ENCODE measurements at regions not wholly inside any gene's neighbourhood (a gene's known extent, or its start where the extent isn't known, plus 50 kb on each side); places are given as distances from the start of the nearest gene placed in this dataset.

DNA sequence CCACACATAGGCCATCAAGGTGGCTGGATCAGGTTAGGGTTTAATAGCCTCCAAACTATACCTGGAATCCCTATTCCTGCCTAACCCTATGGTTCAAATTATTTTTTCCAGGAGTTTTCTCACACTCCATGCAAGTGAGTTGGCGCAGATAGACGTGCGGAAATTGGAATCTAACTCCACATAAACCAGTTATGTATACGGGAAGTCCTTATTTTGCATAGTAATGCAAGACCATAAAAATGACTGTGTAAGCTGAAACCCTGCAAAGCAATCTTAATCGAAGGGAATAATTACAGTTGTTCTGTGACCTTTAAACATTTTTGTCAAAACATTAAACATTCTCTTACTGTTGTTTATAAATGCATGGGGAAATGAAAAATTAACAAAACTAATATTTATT, 200.1 kb upstream of the SIX2 start:
- no peak for DNase-seq

- DNase-seq: no peak
Observed at GRCh38 chr2:45207101-45207500, 197.8 kb upstream of the SIX2 start.

DNA sequence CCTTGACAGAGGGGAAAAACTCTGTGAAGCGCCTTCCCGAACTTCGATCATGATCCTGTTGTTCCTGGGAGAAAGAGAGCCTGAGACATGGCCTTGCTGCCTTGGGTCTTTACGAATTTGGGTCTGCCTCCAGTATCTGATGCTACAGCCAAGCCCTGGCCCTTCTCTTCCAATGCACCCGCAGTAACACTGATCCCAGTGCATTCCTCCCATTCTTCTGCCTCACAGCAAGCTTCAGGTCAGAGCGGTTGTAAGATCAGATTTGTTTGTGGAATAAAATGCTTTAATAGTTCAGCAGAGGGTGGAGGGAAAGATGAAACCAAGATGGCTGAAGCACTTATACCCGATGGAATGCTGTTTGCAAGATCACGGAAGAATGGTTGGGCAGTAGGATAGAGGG, 196.7 kb upstream of the SIX2 start:
- DNase-seq: no peak

- no peak for DNase-seq
Observed at GRCh38 chr2:45205480-45205879, 196.2 kb upstream of the SIX2 start.

GRCh38 chr2:45203400-45203799, 194.1 kb upstream of the SIX2 start:
- no peak for DNase-seq

DNA sequence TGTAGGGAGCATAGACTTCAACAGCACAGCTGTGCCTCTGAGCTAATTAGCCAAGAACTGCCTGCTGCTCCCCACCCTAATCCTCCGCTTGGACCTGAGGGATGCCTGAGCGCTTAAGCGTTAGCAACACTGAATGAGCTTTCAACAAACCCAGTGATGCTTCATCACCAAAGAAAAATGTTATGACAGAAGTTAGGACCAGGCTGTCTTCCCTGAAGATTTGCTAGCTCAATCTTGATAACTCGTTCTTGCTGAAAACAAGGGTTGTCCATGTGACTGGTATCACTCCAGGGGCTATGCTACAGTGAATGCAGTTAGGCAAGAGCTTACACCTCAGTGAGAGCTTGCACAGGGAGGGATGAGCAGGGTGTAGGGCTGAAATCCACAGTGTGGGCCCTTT, 190.7 kb upstream of the SIX2 start:
- DNase-seq: no peak

DNA sequence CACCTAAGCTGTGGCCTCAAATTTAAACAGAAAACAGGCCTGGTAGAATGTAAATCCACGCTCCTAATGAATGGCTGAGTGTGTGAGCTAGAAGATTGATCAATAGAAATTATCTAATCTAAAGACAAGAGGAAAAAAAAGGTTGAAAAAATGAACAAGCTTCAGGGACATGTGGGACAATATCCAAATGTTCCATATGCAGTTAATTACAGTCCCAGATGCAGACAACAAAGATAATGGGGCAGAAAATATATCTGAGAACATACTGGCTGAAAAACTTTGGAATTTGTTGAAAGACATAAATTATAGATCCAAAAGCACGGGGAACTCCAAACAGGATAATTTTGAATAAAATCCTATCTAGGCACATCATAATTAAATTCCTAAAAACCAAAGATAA, 186.7 kb upstream of the SIX2 start:
- DNase-seq: no peak

GRCh38 chr2:45194596-45194995, 185.3 kb upstream of the SIX2 start:
- DNase-seq: no peak

DNA sequence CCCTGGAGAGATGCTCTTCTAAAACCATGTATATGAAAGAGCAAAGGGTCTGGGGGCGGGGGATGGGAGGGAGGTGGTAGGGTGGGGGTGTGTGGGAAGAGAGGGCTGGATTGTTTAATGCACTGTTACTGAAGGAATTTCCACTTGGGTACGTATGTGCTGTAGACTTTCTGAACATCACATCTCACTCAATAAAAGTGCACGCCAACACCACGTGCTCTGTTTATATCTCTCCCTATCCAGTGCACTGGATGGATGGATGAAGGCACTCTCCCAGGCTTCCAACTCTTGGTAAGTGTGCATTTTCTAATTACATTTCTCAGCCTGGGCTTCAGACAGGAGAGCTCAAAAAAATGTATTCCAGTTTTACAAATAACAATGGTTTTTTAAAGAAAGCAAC, 184.3 kb upstream of the SIX2 start:
- no peak for DNase-seq

- no peak for DNase-seq
Observed at GRCh38 chr2:45192991-45193390, 183.7 kb upstream of the SIX2 start.

DNA sequence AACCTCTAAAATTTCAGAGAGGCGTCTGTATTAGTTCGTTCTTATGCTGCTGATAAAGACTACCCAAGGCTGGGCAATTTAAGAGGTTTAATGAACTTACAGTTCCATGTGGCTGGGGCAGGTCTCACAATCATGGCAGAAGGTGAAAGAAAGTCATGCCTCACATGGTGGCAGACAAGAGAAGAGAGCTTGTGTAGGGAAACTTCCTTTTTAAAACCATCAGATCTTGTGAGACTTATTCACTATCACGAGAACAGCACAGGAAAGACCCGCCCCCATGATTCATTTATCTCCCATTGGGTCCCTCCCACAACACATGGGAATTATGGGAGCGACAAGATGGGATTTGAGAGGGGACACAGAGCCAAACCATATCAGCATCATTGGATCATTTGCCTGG, 183.2 kb upstream of the SIX2 start:
- DNase-seq: no peak

DNA sequence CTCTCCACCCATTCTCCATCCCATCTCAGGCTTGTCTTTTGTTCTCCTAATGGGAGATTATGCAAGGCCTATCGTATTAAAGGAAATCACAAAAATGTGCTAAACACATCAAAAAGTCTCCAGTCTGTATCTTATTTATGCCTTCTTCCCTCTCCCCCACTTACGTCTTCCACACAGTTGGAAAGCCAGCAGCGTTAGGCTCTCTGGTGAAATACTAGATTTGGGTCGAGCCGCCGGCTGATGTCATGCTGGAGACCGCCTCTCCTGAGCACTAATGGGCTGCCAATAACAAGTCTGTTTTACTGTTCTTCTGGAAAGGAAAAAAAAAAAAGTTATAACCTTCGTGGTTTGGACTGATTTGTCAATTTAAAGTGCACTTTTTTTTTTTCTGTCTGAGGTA, 182.7 kb upstream of the SIX2 start:
- DNase-seq: no peak

GRCh38 chr2:45191146-45191863, 182.1 kb upstream of the SIX2 start:
- DNase-seq: no peak

DNA sequence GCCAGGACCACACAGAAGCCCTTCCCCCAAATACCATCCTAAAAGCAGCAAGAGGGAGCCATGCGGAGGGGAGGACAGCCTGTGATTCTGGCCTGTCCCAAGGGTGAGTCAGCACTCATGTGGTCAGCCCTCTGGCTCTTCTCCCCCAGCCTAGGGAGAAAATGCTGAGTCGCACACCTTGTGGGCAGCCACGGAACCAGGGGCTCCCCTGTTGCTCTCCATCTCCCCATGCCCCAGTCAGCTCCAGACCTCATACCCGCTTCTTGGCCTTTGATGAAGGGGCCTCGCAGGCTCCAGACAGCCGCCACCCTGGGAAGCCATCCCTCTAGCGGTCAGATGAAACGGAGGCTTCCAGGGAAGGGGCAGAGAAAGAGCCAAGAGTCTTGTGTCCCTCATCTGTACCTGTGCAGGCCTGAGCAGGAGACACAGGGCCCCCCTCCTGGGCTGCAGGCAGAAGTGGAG, 181.3 kb upstream of the SIX2 start:
- DNase-seq: no peak

DNA sequence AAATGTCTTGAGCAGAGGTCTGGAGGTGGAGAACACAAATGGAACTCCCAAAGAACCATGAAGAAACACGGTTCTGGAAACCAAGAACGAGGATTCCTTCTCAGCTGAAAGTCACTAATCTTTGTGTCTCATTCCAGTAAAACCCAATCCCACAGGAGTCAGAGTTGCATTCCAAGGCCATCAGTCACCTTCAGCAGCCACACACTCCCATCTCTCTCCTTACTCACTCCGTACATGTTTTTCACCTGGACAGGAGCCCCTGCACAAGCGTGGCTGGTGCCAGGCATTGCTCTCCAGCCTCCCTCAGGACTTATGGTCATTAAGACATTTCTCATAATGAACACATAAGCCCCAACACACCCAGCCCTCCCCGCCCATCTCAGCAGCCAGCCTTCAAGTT, 175.4 kb upstream of the SIX2 start:
- no peak for DNase-seq

GRCh38 chr2:45182667-45183295, 173.5 kb upstream of the SIX2 start:
- DNase-seq: no peak

DNA sequence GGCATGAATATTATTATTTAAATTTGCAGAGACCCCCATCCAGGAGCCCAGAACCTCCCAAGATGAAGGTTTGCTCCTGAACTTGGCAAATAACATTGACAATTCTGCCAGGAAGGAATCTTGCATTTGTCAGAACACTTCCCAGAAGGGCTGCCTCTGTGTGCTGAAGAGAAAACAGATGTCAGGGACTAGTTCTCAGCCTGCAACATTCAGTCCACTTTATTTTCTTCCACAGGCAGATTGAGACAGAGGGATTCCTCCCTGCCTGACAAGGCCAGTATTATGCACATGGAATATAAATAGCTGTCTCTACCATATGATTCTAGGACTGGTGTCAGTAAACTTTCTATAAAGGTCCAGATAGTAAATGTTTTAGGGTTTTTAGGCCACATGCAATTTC, 171.5 kb upstream of the SIX2 start:
- no peak for DNase-seq

DNA sequence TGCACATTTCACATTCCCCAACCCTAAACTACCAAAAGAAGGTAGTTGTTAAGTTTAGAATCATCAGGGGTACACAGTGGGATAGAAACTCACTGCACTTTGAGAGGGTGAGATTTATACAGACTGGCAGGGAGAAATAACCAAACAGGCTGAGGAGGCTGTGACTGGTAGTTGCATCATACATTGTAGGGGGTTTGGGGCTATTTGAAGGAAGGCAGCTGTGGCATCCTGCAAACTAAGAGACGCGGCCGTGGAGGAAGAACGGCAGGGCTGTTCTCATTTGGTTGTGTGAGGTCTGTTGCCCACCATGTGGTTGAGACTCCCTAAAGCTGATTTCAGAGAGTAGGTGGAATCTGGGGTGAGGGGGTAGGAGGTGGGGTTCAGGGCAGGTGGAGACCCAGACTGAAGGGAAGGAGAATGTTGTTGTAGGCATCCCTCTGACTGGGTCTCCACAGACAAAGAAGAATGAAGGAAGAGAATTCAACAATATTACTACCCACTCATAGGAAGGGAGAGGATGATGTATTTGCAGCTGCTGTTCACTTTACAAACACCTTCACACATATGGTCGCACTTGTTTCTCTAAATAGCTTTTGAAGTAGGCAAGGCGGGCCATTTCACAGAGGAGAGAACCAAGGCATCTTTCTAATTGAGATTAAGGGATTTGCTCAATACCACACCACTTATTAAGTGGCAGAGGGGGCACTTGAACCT, 170.9 kb upstream of the SIX2 start:
- DNase-seq: no peak

GRCh38 chr2:45178854-45179253, 169.6 kb upstream of the SIX2 start:
- no peak for DNase-seq

DNA sequence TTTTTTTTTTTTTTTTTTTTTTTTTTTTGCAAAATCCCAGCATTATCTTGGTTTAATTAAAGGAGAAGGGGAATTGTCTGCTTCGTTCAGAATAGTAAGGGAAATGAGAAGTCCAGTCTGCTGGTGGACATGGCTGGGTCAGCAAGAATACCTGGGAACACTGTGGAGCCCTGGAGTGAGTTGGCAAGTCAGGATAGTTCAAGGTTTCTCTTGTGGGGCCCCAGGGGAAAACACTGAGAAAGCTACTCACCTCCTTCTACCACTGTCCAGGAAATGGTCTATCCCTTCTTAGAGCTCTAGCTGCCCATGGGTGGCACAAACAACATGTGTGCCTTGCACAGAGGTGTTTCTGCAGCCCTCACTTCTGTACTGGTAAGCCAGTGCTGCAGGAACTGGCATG, 169.1 kb upstream of the SIX2 start:
- DNase-seq: no peak

GRCh38 chr2:45177870-45178269, 168.6 kb upstream of the SIX2 start:
- DNase-seq: no peak

- DNase-seq: no peak
Observed at GRCh38 chr2:45176390-45176789, 167.1 kb upstream of the SIX2 start.

DNA sequence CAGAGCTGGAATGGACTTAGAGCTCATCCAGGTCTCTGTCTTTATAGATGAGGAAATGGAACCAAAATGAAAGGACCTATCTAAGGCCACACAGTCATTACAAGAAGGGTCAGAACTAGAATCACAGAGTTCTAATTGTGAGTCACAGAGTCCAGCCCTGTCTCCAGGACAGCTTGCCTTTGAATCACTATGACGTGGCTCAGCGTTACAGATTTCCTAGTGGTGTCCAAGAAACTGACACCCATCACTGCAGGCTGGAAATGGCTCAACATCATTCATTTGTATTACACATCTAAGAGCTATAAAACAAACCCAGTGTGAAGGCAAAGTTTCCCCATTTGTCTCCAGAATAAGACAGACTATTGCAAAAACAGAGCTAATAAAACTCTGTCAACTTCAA, 164.3 kb upstream of the SIX2 start:
- DNase-seq: no peak

GRCh38 chr2:45172760-45173392, 163.6 kb upstream of the SIX2 start:
- DNase-seq: no peak

All from midbrain (tissue), 1 donor.